GM10266 (cell line): ENCODE measurements at regions not wholly inside any gene's neighbourhood (a gene's known extent, or its start where the extent isn't known, plus 50 kb on each side); places are given as distances from the start of the nearest gene placed in this dataset.

Source experiments
- DNase-seq: peaks from one replicate; pipeline ENCODE4 v3.0.0; 2012; ENCODE audit errors: extremely low spot score
- TF ChIP-seq, protein P1 (sequence below): IDR thresholded peaks from 2 replicates; pipeline ENCODE4 v1.5.1; 2012; ENCODE audit warnings: mild to moderate bottlenecking, low read depth; ENCODE audit not compliant: control insufficient read depth, insufficient read depth; ENCODE audit errors: missing control alignments

DNA sequence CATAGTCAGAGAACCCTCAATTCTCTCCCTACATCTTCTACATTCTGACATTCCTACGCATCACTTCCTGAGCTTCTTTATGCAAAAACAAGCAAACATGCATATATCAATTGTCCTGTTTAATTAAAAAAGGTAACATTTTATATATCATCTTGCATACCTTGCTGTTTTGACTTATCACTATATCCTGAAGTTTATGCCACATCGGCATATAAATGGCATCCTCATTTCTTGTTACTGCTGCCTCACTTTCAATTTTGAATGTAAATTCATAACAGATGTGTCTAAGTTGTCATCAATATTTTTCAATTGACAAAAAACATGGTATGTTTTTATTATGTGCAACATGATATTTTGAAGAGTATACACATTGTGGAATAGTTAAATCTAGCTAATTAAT, 377.3 kb upstream of the STEAP1 start:
- DNase-seq, result no peak
- TF ChIP-seq, protein P1, sequence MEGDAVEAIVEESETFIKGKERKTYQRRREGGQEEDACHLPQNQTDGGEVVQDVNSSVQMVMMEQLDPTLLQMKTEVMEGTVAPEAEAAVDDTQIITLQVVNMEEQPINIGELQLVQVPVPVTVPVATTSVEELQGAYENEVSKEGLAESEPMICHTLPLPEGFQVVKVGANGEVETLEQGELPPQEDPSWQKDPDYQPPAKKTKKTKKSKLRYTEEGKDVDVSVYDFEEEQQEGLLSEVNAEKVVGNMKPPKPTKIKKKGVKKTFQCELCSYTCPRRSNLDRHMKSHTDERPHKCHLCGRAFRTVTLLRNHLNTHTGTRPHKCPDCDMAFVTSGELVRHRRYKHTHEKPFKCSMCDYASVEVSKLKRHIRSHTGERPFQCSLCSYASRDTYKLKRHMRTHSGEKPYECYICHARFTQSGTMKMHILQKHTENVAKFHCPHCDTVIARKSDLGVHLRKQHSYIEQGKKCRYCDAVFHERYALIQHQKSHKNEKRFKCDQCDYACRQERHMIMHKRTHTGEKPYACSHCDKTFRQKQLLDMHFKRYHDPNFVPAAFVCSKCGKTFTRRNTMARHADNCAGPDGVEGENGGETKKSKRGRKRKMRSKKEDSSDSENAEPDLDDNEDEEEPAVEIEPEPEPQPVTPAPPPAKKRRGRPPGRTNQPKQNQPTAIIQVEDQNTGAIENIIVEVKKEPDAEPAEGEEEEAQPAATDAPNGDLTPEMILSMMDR, result no peak

DNA sequence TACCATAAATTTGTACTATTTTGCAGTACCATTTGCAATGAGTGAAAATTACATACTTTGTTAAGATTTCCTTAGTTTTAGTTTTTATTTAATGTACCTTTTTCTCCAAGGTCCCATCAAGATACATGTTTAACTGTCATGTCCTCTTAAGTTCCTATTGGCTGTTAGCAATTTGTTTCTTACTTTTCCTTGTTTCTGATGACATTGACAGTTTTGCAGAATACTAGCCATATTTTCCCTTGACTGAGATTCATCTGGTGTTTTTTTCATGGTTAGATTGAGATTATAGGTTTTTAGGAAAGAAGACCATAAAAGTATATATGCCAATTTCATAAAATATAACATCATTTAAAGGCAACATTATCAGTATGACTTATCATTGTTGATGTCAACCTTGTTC, 376.8 kb upstream of the STEAP1 start:
- DNase-seq, result no peak
- TF ChIP-seq, protein P1, result no peak

DNA sequence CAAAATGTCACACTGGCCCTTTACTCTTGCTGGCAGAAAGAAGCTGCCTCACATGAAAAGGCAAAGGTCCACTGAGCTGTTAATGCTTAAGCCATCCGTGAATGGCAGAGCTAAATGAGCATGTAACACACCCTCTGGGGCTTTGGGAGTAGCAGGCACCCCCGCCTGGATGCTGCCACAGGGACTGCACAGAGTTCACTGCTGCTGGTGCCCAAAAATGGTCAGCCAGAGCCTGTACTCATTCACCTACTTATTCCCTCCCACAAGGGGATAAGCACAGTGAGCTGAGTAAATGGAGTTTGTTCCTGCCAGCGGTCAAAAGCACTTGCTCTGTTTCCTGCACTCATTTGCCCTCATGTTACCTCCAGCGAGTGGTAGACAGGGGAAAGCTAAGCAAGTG, 374.0 kb upstream of the STEAP1 start:
- TF ChIP-seq, protein P1, result no peak
- DNase-seq, result no peak

DNA sequence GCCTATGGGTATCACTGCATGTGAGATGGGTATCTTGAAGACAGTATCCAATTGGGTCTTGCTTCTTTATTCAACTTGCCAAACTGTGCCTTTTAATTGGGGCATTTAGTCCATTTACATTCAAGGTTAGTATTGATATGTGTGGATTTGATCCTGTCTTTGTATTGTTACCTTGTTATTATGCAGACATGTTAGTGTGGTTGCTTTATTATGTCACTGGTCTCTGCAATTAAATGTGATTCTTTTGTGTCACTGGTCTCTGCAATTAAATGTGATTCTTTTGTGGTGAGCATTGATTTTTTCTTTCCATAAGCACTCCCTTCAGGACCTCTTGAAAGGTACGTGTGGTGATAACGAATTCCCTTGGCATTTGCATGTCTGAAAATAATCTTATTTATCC, 357.8 kb upstream of the STEAP1 start:
- TF ChIP-seq, protein P1, result no peak
- DNase-seq, result no peak

DNA sequence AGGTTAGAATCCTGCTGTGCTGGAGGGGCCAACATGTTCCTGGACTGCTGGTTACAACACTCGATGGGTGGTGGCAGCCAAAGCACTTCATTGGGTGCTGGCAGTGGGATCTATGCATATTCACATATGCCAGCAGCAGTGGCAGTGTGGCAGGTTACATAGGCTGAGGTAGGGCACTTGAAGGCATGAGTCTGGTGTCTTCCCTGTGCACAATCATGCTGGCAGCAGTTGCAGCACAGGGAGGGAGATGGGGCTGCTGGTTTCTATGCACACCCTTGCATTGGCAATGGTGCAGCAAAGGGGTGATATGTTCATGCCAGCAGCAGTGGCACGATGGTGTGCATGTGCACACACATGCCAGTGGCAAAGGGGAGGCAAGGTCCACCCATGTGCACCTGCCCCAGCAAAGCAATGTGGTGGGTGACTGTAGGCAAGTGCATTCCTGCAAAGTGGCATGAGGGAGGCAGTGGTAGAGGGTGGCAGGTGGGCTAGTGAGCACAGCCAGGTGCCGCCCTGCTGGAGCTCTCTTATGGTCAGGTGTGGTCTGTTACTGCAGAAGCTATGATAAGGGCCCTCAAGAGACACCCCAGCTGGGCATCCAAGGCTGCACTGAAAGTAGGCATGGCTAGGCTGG, 356.2 kb upstream of the STEAP1 start:
- DNase-seq, result no peak

DNA sequence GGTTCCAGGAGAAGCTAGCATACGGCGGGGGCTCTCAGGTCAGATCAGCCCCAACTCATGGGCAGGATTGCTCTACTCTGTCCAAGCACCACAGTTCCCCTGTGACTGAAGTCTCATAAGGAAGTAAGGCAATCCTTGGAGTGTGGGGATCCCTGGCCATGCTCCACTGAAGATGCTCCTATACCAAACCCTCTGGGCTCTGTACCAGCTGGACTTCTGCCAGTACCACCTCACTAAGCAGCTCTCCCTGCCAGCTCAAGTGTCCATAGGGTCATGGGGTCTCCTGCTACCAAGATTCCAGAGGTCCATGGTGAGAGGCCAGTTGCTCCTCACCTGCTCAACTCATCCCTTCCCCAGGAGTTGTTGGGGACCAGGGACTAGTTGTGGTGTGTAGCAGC, 355.7 kb upstream of the STEAP1 start:
- no peak for DNase-seq
- TF ChIP-seq, protein P1, result no peak

More for the DNA sequence above, 356.2 kb upstream of the STEAP1 start:
- TF ChIP-seq, protein P1, result no peak

DNA sequence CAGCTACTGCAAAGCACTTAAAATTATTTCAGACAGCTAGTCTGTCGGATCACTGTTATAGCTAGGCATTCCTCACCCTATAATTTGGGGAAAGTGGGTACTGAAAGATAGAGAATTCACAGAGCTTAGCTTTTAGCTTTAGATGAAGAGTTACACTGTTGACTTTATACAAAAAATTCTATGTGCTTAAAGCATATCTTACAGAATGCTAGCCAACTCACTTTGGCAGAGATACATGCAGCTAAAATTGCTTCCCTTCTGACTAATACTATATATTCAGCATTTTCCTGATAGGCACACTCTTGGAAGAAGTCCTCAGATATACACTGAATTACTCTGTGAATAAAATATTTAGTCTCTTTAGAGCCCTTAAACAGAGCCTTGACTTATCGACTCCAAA, 353.5 kb upstream of the STEAP1 start:
- no peak for DNase-seq
- TF ChIP-seq, protein P1, result no peak
